Nephron progenitor cell (in vitro differentiated cells): ENCODE measurements at regions not wholly inside any gene's neighbourhood (a gene's known extent, or its start where the extent isn't known, plus 50 kb on each side); places are given as distances from the start of the nearest gene placed in this dataset.

Experiments
- DNase-seq: peaks from one replicate; pipeline ENCODE4 v3.0.0; 2021
- H3K27ac Mint-ChIP-seq: 2 replicates; pipeline ENCODE4 v1.8.0; 2021; ENCODE audit warnings: mild to moderate bottlenecking, moderate library complexity, mixed read lengths
- H3K27me3 Mint-ChIP-seq: 2 replicates; pipeline ENCODE4 v1.8.0; 2021; ENCODE audit warnings: mild to moderate bottlenecking, low read depth, mixed read lengths; ENCODE audit not compliant: poor library complexity
- H3K36me3 Mint-ChIP-seq: 2 replicates; pipeline ENCODE4 v1.8.0; 2021; ENCODE audit warnings: low read depth, mixed read lengths
- H3K4me1 Mint-ChIP-seq: 2 replicates; pipeline ENCODE4 v1.8.0; 2021; ENCODE audit warnings: mixed read lengths
- H3K4me3 Mint-ChIP-seq: 2 replicates; pipeline ENCODE4 v1.8.0; 2021; ENCODE audit warnings: mild to moderate bottlenecking, moderate library complexity, mixed read lengths
- H3K9me3 Mint-ChIP-seq: 2 replicates; pipeline ENCODE4 v1.8.0; 2021; ENCODE audit warnings: mild to moderate bottlenecking, moderate library complexity, mixed read lengths
- TF ChIP-seq, protein P1 (sequence below): fragments of 200-600 bp; sonication (generic); IDR thresholded peaks from 2 replicates; pipeline ENCODE4 v1.5.0; 2021; ENCODE audit warnings: antibody characterized with exemption

DNA sequence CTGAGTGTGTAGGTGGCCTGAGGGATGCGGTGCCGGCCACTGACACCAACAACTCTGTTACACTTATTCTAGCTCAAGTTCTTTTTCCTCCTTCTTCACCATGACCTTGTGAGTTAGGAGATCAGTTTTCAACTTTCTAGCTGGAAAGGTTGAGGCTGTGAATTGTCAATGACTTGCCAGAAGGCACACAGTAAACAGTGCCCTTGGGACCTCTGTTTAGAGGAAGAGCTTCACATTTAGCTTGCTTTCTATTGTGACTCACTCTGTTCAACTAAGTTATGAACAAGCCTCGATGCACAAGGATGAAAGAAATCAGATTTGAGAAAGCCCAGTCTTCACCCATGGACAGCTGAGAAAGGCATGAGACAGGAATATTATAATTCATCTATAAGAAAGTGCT, 455.6 kb downstream of the MAFB start:
- Mint-ChIP-seq H3K4me3 (no peak overlapping the region), H3K9me3 (no peaks in the 10 kb centered on the region), H3K36me3 (no peaks in the 10 kb centered on the region), H3K27me3 (peaks cover 32% of the 10 kb centered on the region), H3K4me1 (peaks cover 22% of the 10 kb centered on the region), H3K27ac (no peak overlapping the region)
- no peak for DNase-seq
- TF ChIP-seq, protein P1, sequence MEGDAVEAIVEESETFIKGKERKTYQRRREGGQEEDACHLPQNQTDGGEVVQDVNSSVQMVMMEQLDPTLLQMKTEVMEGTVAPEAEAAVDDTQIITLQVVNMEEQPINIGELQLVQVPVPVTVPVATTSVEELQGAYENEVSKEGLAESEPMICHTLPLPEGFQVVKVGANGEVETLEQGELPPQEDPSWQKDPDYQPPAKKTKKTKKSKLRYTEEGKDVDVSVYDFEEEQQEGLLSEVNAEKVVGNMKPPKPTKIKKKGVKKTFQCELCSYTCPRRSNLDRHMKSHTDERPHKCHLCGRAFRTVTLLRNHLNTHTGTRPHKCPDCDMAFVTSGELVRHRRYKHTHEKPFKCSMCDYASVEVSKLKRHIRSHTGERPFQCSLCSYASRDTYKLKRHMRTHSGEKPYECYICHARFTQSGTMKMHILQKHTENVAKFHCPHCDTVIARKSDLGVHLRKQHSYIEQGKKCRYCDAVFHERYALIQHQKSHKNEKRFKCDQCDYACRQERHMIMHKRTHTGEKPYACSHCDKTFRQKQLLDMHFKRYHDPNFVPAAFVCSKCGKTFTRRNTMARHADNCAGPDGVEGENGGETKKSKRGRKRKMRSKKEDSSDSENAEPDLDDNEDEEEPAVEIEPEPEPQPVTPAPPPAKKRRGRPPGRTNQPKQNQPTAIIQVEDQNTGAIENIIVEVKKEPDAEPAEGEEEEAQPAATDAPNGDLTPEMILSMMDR: no peak

DNA sequence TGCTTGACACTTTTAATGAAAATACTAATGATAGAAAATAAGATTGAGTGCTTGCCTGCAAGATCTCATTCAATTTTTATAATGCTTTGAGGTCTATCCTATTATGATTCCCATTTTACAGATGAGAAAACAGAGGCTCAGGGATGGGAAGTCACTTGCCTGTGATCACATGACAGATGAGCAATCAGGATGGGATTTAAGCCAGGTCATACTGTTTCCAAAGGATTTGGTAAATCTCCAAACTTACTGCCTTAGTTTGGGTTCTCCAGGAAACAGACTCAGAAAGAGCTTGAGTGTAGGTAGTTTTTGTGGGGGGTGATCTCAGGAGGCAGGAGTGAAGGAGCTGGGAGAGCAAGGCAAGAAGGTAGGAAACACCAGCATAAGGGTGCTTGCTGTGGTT, 456.3 kb downstream of the MAFB start:
- no peaks in the 10 kb centered on the region for H3K9me3 Mint-ChIP-seq

DNA sequence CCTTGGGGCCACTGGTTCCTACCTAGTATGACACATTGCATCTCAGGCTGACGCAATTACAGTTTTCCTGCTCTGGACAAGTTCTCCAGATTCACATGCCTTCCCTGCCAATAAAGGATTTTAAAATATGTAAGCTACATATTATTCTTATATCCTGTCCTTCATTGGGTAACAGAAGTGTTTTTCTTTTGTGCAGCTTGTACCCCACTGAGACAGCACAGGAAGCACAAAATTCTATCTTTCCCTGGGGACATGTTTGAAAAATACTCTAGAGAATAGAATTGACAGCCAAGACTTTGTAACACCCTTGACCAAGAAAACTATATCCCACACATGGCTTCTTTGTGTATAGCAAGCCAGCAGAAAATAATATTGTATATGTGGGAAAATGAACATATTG, 456.8 kb downstream of the MAFB start:
- Mint-ChIP-seq H3K36me3 (no peaks in the 10 kb centered on the region), H3K27me3 (peaks cover 32% of the 10 kb centered on the region), H3K4me3 (no peak overlapping the region), H3K9me3 (no peaks in the 10 kb centered on the region), H3K27ac (no peak overlapping the region), H3K4me1 (peaks cover 22% of the 10 kb centered on the region)
- no peak for DNase-seq
- TF ChIP-seq, protein P1: no peak

More for the DNA sequence above, 456.3 kb downstream of the MAFB start:
- Mint-ChIP-seq H3K27me3 (peaks cover 32% of the 10 kb centered on the region), H3K4me1 (peaks cover 22% of the 10 kb centered on the region), H3K27ac (no peak overlapping the region), H3K36me3 (no peaks in the 10 kb centered on the region), H3K4me3 (no peak overlapping the region)
- no peak for DNase-seq
- TF ChIP-seq, protein P1: no peak

DNA sequence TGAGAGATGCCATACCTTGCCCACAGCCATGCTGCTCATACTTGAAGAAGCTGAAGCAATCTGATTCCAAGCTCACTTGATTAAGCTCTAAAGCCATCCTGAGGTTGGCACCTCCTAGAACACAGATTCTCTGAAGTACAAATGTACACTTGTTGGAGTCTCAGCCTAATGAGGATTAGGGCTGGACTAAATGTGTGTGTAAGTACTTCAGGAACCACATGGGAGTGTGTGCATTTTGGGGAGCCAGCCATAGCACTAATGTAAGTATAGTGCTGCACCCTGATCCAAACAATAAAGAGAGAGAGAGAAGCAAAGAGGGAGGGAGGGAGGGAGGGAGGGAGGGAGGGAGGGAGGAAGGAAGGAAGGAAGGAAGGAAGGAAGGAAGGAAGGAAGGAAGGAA, 458.6 kb downstream of the MAFB start:
- Mint-ChIP-seq H3K4me1 (peaks cover 13% of the 10 kb centered on the region), H3K27ac (no peak overlapping the region), H3K9me3 (no peaks in the 10 kb centered on the region), H3K27me3 (peaks cover 27% of the 10 kb centered on the region), H3K4me3 (no peak overlapping the region), H3K36me3 (no peaks in the 10 kb centered on the region)
- DNase-seq: no peak
- TF ChIP-seq, protein P1: no peak

DNA sequence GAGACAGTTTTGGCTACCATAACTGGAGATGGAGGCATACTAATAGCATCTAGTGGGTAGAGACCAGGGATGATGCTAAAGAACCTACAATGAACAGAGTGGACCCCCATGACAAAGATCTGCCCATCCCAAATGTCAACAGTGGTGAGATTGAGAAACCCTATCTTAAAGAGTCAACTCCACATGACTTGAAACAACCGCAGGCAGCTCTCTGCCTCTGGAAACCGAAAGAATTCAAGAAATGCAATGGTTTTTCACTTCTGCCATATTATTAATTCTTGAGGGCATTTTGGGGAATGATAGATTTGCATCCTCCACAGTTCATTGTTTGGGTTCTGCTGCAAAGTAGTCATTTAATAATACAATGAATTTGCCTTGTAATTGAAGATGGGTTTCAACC, 463.4 kb downstream of the MAFB start:
- Mint-ChIP-seq H3K36me3 (no peaks in the 10 kb centered on the region), H3K27me3 (peaks cover 8% of the 10 kb centered on the region), H3K9me3 (no peaks in the 10 kb centered on the region), H3K4me1 (peaks cover 22% of the 10 kb centered on the region), H3K4me3 (no peak overlapping the region), H3K27ac (no peak overlapping the region)
- TF ChIP-seq, protein P1: no peak
- DNase-seq: no peak

DNA sequence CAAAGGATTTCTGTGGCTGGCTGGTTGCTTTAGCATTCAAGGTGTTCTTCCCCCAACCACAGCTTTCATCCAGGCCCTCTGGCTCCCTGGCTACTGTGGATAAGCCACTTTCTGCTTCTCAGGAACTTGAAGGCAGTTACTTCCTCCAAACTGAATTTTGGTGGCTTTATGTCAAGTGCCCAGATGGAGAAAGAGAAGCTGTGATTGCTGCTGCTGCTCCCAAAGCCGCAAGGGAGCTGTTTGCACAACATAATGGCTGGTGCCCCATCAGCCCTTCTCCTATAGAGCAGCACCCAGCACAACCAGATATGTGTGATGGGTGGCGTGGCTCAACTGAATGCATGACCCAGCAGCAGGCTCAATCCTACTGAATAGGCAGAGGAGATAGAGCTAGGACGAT, 465.2 kb downstream of the MAFB start:
- TF ChIP-seq, protein P1: no peak
- Mint-ChIP-seq H3K27ac (no peak overlapping the region), H3K4me1 (peaks cover 33% of the 10 kb centered on the region), H3K36me3 (no peaks in the 10 kb centered on the region), H3K4me3 (no peak overlapping the region), H3K27me3 (peaks cover 4% of the 10 kb centered on the region), H3K9me3 (no peaks in the 10 kb centered on the region)
- no peak for DNase-seq
